ENCODE measurements at regions not wholly inside any gene's neighbourhood (a gene's known extent, or its start where the extent isn't known, plus 50 kb on each side); places are given as distances from the start of the nearest gene placed in this dataset.
"Not testable (repeated sequence)": the region's sequence is repeated elsewhere in the genome, so short reads cannot be mapped to it uniquely, and the experiment has no call there.

DNA sequence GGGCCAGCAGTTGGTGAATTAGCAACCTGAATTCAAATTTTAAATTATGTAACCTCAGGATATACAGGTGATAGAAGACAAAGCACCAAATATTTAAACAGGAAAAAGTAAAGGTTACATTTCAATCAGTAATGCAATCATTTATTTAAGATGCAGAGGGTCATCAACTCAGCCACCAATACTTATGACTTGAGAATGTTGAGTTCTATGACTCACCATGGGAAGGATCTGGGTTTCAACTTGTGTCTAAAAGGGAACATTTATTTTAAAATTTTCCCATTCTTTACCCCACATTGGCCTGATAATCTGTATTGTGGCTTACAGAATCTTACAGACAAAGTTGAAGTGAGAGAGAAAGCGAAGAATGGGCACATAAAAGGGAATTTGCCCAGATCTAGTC lies 418.0 kb downstream of the NDFIP2 start:
- intact Hi-C loops (cut with DNase I; ENCODE audit: low total_unique reads): no loop called here
- H3K27me3 ChIP-seq (replicated peaks in 1 of 7): no peaks in the 10 kb centered on the region
- no peaks in the 10 kb centered on the region for H3K36me3 ChIP-seq
- TF ChIP-seq POLR2AphosphoS5 (IDR thresholded peaks at IDR 0.05) (no peak), POLR2A (IDR thresholded peaks at IDR 0.05) (no peak)
- TF ChIP-seq, protein P1, sequence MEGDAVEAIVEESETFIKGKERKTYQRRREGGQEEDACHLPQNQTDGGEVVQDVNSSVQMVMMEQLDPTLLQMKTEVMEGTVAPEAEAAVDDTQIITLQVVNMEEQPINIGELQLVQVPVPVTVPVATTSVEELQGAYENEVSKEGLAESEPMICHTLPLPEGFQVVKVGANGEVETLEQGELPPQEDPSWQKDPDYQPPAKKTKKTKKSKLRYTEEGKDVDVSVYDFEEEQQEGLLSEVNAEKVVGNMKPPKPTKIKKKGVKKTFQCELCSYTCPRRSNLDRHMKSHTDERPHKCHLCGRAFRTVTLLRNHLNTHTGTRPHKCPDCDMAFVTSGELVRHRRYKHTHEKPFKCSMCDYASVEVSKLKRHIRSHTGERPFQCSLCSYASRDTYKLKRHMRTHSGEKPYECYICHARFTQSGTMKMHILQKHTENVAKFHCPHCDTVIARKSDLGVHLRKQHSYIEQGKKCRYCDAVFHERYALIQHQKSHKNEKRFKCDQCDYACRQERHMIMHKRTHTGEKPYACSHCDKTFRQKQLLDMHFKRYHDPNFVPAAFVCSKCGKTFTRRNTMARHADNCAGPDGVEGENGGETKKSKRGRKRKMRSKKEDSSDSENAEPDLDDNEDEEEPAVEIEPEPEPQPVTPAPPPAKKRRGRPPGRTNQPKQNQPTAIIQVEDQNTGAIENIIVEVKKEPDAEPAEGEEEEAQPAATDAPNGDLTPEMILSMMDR (IDR thresholded peaks at IDR 0.05 in 8 of 11, conservative IDR thresholded peaks at IDR 0.05 in 3 of 11): no peak
- H3K4me1 ChIP-seq: peaks cover 0 to 5% (median 0%) of the 10 kb centered on the region in 6 donors
- 86 to 94% (median 87%) methylated on average over 1 of the region's 1 CpG for WGBS, 5 donors
- no peak overlapping the region for H3K4me3 ChIP-seq
- H3K27ac ChIP-seq: no peak overlapping the region
- DNase-seq: no peak
- H3K9me3 ChIP-seq: no peaks in the 10 kb centered on the region

DNA sequence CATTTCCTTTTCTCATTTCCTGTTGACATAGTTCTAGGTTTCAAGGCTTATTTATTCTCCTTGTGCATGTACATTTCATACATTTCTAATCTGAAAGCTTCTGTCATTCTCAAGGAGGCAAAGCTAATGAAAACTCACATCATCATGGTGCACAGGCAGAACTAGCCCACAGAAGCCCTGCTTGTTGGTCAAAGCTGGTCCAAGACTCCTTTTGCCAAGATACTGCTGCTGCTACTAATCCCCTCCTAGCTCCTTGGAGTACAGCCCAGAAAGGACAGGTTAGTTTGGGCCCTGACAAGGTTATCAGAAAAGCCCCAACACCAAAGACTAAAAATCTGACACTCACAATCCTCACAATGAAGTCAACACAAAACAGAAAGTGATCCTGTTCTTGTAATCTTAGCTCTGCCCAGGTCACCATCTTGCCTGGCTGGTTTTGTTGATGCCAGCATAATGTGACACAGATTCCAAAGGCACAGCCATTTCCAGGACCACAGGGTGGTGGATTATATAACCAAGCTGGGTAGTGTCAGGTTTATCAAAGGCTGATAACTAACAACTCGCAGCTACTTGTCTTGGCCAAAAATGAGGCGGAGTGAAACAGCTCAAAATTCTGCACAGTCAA lies 417.4 kb downstream of the NDFIP2 start:
- Histone ChIP-seq H3K27ac (peak overlapping the region in 1 of 8 donors; percentile 13), H3K4me1 (peaks cover 0 to 5% (median 0%) of the 10 kb centered on the region in 6 donors), H3K36me3 (no peaks in the 10 kb centered on the region), H3K27me3 (replicated peaks in 1 of 7) (no peaks in the 10 kb centered on the region), H3K9me3 (no peaks in the 10 kb centered on the region), H3K4me3 (no peak overlapping the region)
- no peak for DNase-seq
- TF ChIP-seq, protein P1 (IDR thresholded peaks at IDR 0.05 in 8 of 11, conservative IDR thresholded peaks at IDR 0.05 in 3 of 11): no peak
- no peak for TF ChIP-seq POLR2AphosphoS5 (IDR thresholded peaks at IDR 0.05)
- no peak for TF ChIP-seq POLR2A (IDR thresholded peaks at IDR 0.05)
- intact Hi-C loops (cut with DNase I; ENCODE audit: low total_unique reads): no loop called here
- 92 to 100% (median 95%) methylated on average over 2 of the region's 2 CpGs for WGBS, 5 donors

DNA sequence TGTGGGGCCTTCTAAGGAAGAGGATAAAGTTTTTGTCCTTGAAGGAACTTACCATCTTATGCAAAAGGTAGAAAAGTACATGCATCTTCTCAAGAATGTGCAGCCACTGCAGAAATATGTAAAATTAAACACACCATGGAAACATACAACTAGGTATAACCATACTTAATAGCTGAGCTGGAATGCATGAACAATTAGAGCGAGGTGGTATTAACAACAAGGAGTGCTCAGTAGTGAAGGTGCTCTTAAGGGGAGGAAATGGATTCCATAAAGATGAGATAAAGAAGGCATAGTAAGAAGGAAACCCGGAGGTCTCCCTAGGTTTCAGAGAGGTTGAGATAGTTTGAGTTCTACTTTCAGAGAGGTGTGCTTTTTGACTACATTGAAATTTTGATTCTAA lies 415.9 kb downstream of the NDFIP2 start:
- Histone ChIP-seq H3K4me1 (peaks cover 0 to 5% (median 0%) of the 10 kb centered on the region in 6 donors), H3K4me3 (no peak overlapping the region), H3K27me3 (replicated peaks in 1 of 7) (no peaks in the 10 kb centered on the region), H3K9me3 (no peaks in the 10 kb centered on the region), H3K36me3 (no peaks in the 10 kb centered on the region), H3K27ac (no peak overlapping the region)
- 49 to 96% (median 81%) methylated on average over 2 of the region's 2 CpGs for WGBS, 5 donors
- no peak for DNase-seq
- intact Hi-C loops (cut with DNase I; ENCODE audit: low total_unique reads): no loop called here
- TF ChIP-seq, protein P1 (IDR thresholded peaks at IDR 0.05 in 8 of 11, conservative IDR thresholded peaks at IDR 0.05 in 3 of 11): no peak
- TF ChIP-seq POLR2A (IDR thresholded peaks at IDR 0.05) (no peak), POLR2AphosphoS5 (IDR thresholded peaks at IDR 0.05) (no peak)

- Histone ChIP-seq H3K4me1 (peaks cover 0 to 4% (median 0%) of the 10 kb centered on the region in 6 donors), H3K27me3 (replicated peaks in 1 of 7) (no peaks in the 10 kb centered on the region), H3K27ac (no peak overlapping the region), H3K4me3 (no peak overlapping the region), H3K9me3 (no peaks in the 10 kb centered on the region), H3K36me3 (no peaks in the 10 kb centered on the region)
- intact Hi-C loops (cut with DNase I; ENCODE audit: low total_unique reads): no loop called here
- 75 to 90% (median 84%) methylated on average over 6 of the region's 6 CpGs for WGBS, 5 donors
- TF ChIP-seq, protein P1 (IDR thresholded peaks at IDR 0.05 in 8 of 11, conservative IDR thresholded peaks at IDR 0.05 in 3 of 11): no peak
- TF ChIP-seq POLR2AphosphoS5 (IDR thresholded peaks at IDR 0.05): no peak
- TF ChIP-seq POLR2A (IDR thresholded peaks at IDR 0.05): no peak
- no peak for DNase-seq
These were observed 414.5 kb downstream of the NDFIP2 start for GRCh38 chr13:79895416-79895815.

GRCh38 chr13:79887278-79887677 lies 406.3 kb downstream of the NDFIP2 start:
- H3K27me3 ChIP-seq (replicated peaks in 1 of 7); intact Hi-C loops (cut with DNase I; ENCODE audit: low total_unique reads); DNase-seq; H3K36me3 ChIP-seq; H3K9me3 ChIP-seq; H3K4me3 ChIP-seq; H3K4me1 ChIP-seq; H3K27ac ChIP-seq: not testable (repeated sequence)
- 80 to 92% (median 88%) methylated on average over 8 of the region's 8 CpGs for WGBS, 5 donors

Measured in spleen (tissue), 11 donors.